SU-DHL-6 (cell line): ENCODE measurements at regions not wholly inside any gene's neighbourhood (a gene's known extent, or its start where the extent isn't known, plus 50 kb on each side); places are given as distances from the start of the nearest gene placed in this dataset.
"Not testable (repeated sequence)": the region's sequence is repeated elsewhere in the genome, so short reads cannot be mapped to it uniquely, and the experiment has no call there.

ENCODE experiments used
- H2AFZ ChIP-seq: fragments of 200-600 bp; sonication (generic); 2 replicates; pipeline ENCODE4 v1.6.1; 2014; ENCODE audit warnings: low read depth, mild to moderate bottlenecking, moderate library complexity, mixed read lengths, antibody characterized with exemption, low read length; ENCODE audit not compliant: severe bottlenecking
- H3F3A ChIP-seq: fragments of 200-600 bp; shearing (Covaris generic); 2 replicates; pipeline ENCODE4 v1.6.0; 2016; ENCODE audit warnings: antibody characterized with exemption, mild to moderate bottlenecking; ENCODE audit not compliant: insufficient read depth
- H3K27ac ChIP-seq: fragments of 200-600 bp; sonication (generic); 2 replicates; pipeline ENCODE4 v1.5.1; 2016; ENCODE audit warnings: low read depth, mild to moderate bottlenecking, low read length, moderate library complexity, mixed read lengths
- H3K27me3 ChIP-seq: fragments of 200-600 bp; sonication (generic), shearing (Covaris generic); 2 replicates; pipeline ENCODE4 v1.6.0; 2014; ENCODE audit warnings: mild to moderate bottlenecking, low read length
- H3K36me3 ChIP-seq: fragments of 200-600 bp; sonication (generic); 2 replicates; pipeline ENCODE4 v1.6.1; 2014; ENCODE audit warnings: mild to moderate bottlenecking, low read length, mixed read lengths
- H3K4me2 ChIP-seq: fragments of 300-600, 200-600 bp; shearing (Covaris generic), sonication (generic); 2 replicates; pipeline ENCODE4 v1.6.0; 2014; ENCODE audit warnings: low read length, low read depth, mild to moderate bottlenecking; ENCODE audit not compliant: poor library complexity, severe bottlenecking
- H3K4me3 ChIP-seq: fragments of 200-600 bp; sonication (generic); 2 replicates; pipeline ENCODE4 v1.5.1; 2014; ENCODE audit warnings: antibody characterized with exemption, low read length, mild to moderate bottlenecking, mixed read lengths; ENCODE audit not compliant: insufficient read depth, poor library complexity, severe bottlenecking
- H3K79me2 ChIP-seq: fragments of 200-600 bp; sonication (generic); 2 replicates; pipeline ENCODE4 v1.6.1; 2014; ENCODE audit warnings: mild to moderate bottlenecking, low read length, moderate library complexity; ENCODE audit not compliant: insufficient read depth
- H3K9ac ChIP-seq: fragments of 200-600 bp; sonication (generic); 2 replicates; pipeline ENCODE4 v1.7.0; 2014; ENCODE audit warnings: mild to moderate bottlenecking, low read length
- H3K9me2 ChIP-seq: fragments of 200-600 bp; sonication (generic); replicated peaks from 2 replicates; pipeline ENCODE4 v1.6.1; 2014; ENCODE audit warnings: low read length; ENCODE audit not compliant: insufficient read depth
- H3K9me3 ChIP-seq: fragments of 200-600 bp; sonication (generic); 2 replicates; pipeline ENCODE4 v1.6.1; 2014; ENCODE audit warnings: low read length, mixed read lengths; ENCODE audit not compliant: insufficient read depth
- H4K20me1 ChIP-seq: fragments of 200-600 bp; sonication (generic); 2 replicates; pipeline ENCODE4 v1.6.1; 2014; ENCODE audit warnings: low read depth, mild to moderate bottlenecking, antibody characterized with exemption, low read length, moderate library complexity, mixed read lengths
- CTCF ChIP-seq: fragments of 200-600 bp; sonication (generic); IDR thresholded peaks from one replicate; pipeline ENCODE4 v1.5.1; 2017; ENCODE audit warnings: antibody characterized with exemption, mild to moderate bottlenecking, low read length, moderate library complexity; ENCODE audit not compliant: insufficient read depth, poor library complexity, severe bottlenecking
- EZH2phosphoT487 ChIP-seq: fragments of 200-600 bp; sonication (generic), shearing (Covaris generic); conservative IDR thresholded peaks from 2 replicates; pipeline ENCODE4 v1.6.1; 2018; ENCODE audit warnings: mild to moderate bottlenecking, antibody characterized with exemption, low read length, moderate library complexity, mixed read lengths

GRCh38 chr14:85075694-85076476, 454.1 kb upstream of the FLRT2 start:
- Histone ChIP-seq H3K9me3 (no peaks in the 10 kb centered on the region), H3K9me2 (no peaks in the 10 kb centered on the region), H3K9ac (no peak overlapping the region), H3K27me3 (no peaks in the 10 kb centered on the region), H3K4me3 (no peak overlapping the region), H2AFZ (no peak overlapping the region), H3K79me2 (no peaks in the 10 kb centered on the region), H3K4me2 (no peak overlapping the region), H4K20me1 (no peaks in the 10 kb centered on the region), H3K27ac (no peak overlapping the region), H3K36me3 (no peaks in the 10 kb centered on the region), H3F3A (no peaks in the 10 kb centered on the region)
- TF ChIP-seq EZH2phosphoT487, result no peak

GRCh38 chr14:85077716-85078115, 452.2 kb upstream of the FLRT2 start:
- H3K9me3 ChIP-seq, H3K79me2 ChIP-seq, H4K20me1 ChIP-seq, H2AFZ ChIP-seq, H3K27ac ChIP-seq, H3K9ac ChIP-seq, H3K27me3 ChIP-seq, H3K4me2 ChIP-seq, H3K4me3 ChIP-seq, H3F3A ChIP-seq, H3K36me3 ChIP-seq, H3K9me2 ChIP-seq: not testable (repeated sequence)

GRCh38 chr14:85079842-85080730, 449.9 kb upstream of the FLRT2 start:
- Histone ChIP-seq H4K20me1 (no peaks in the 10 kb centered on the region), H3K79me2 (no peaks in the 10 kb centered on the region), H3K27me3 (no peaks in the 10 kb centered on the region), H3K4me2 (no peak overlapping the region), H3K36me3 (no peaks in the 10 kb centered on the region), H2AFZ (no peak overlapping the region), H3K4me3 (no peak overlapping the region), H3K27ac (no peak overlapping the region), H3F3A (no peaks in the 10 kb centered on the region), H3K9me3 (no peaks in the 10 kb centered on the region), H3K9me2 (no peaks in the 10 kb centered on the region), H3K9ac (no peak overlapping the region)
- no peak for TF ChIP-seq CTCF
- no peak for TF ChIP-seq EZH2phosphoT487

GRCh38 chr14:85084344-85084743, 445.6 kb upstream of the FLRT2 start:
- Histone ChIP-seq H3K4me3 (no peak overlapping the region), H3F3A (no peaks in the 10 kb centered on the region), H3K27me3 (no peaks in the 10 kb centered on the region), H3K27ac (no peak overlapping the region), H3K9me3 (no peaks in the 10 kb centered on the region), H3K36me3 (no peaks in the 10 kb centered on the region), H3K9ac (no peak overlapping the region), H3K79me2 (no peaks in the 10 kb centered on the region), H3K4me2 (no peak overlapping the region), H2AFZ (no peak overlapping the region), H3K9me2 (no peaks in the 10 kb centered on the region), H4K20me1 (no peaks in the 10 kb centered on the region)
- TF ChIP-seq CTCF (no peak), EZH2phosphoT487 (no peak)
